ENCODE measurements at regions not wholly inside any gene's neighbourhood (a gene's known extent, or its start where the extent isn't known, plus 50 kb on each side); places are given as distances from the start of the nearest gene placed in this dataset.
"Not testable (repeated sequence)": the region's sequence is repeated elsewhere in the genome, so short reads cannot be mapped to it uniquely, and the experiment has no call there.

GRCh38 chr6:168376120-168376519, 56.5 kb upstream of the DACT2 start:
- FAIRE-seq (no peak), DNase-seq (ENCODE audit: insufficient read length, low spot score) (no peak)
- TF ChIP-seq PAX5 (IDR thresholded peaks at IDR 0.05; ENCODE audit: insufficient read depth, low read length, severe bottlenecking), result no peak
- no peak for TF ChIP-seq TAF1 (IDR thresholded peaks at IDR 0.05; ENCODE audit: low read depth, low read length)
- no peak for TF ChIP-seq POLR2AphosphoS5 (IDR thresholded peaks at IDR 0.05; ENCODE audit: low read depth, low read length)
- TF ChIP-seq POLR2A (IDR thresholded peaks at IDR 0.05; ENCODE audit: low read depth, low read length), result no peak
- no peak for TF ChIP-seq SPI1 (IDR thresholded peaks at IDR 0.05; ENCODE audit: low read depth, low read length)
- no peak for TF ChIP-seq POU2F2 (IDR thresholded peaks at IDR 0.05; ENCODE audit: low read depth, low read length)

- FAIRE-seq (no peak), DNase-seq (ENCODE audit: insufficient read length, low spot score) (no peak)
- TF ChIP-seq POLR2AphosphoS5 (IDR thresholded peaks at IDR 0.05; ENCODE audit: low read depth, low read length) (no peak), POU2F2 (IDR thresholded peaks at IDR 0.05; ENCODE audit: low read depth, low read length) (no peak), SPI1 (IDR thresholded peaks at IDR 0.05; ENCODE audit: low read depth, low read length) (no peak), POLR2A (IDR thresholded peaks at IDR 0.05; ENCODE audit: low read depth, low read length) (no peak), TAF1 (IDR thresholded peaks at IDR 0.05; ENCODE audit: low read depth, low read length) (no peak), PAX5 (IDR thresholded peaks at IDR 0.05; ENCODE audit: insufficient read depth, low read length, severe bottlenecking) (no peak)
These were observed 57.4 kb upstream of the DACT2 start for GRCh38 chr6:168376811-168377483.

- FAIRE-seq, result no peak
- DNase-seq (ENCODE audit: insufficient read length, low spot score), result no peak
- TF ChIP-seq SPI1 (IDR thresholded peaks at IDR 0.05; ENCODE audit: low read depth, low read length) (no peak), POU2F2 (IDR thresholded peaks at IDR 0.05; ENCODE audit: low read depth, low read length) (no peak), PAX5 (IDR thresholded peaks at IDR 0.05; ENCODE audit: insufficient read depth, low read length, severe bottlenecking) (no peak), TAF1 (IDR thresholded peaks at IDR 0.05; ENCODE audit: low read depth, low read length) (no peak)
These were observed 57.9 kb upstream of the DACT2 start for GRCh38 chr6:168377484-168377855.

- TF ChIP-seq PAX5 (IDR thresholded peaks at IDR 0.05; ENCODE audit: insufficient read depth, low read length, severe bottlenecking), result no peak
- TF ChIP-seq POLR2A (IDR thresholded peaks at IDR 0.05; ENCODE audit: low read depth, low read length), result no peak
- TF ChIP-seq SPI1 (IDR thresholded peaks at IDR 0.05; ENCODE audit: low read depth, low read length), result no peak
- TF ChIP-seq POU2F2 (IDR thresholded peaks at IDR 0.05; ENCODE audit: low read depth, low read length), result no peak
- no peak for TF ChIP-seq POLR2AphosphoS5 (IDR thresholded peaks at IDR 0.05; ENCODE audit: low read depth, low read length)
- TF ChIP-seq TAF1 (IDR thresholded peaks at IDR 0.05; ENCODE audit: low read depth, low read length), result no peak
- no peak for DNase-seq (ENCODE audit: insufficient read length, low spot score)
- FAIRE-seq, result no peak
These were observed 58.6 kb upstream of the DACT2 start for GRCh38 chr6:168377856-168378832.

GRCh38 chr6:168379579-168379978, 60.0 kb upstream of the DACT2 start:
- not testable (repeated sequence) for DNase-seq (ENCODE audit: insufficient read length, low spot score); FAIRE-seq

GRCh38 chr6:168380166-168380955, 60.6 kb upstream of the SMOC2 start:
- not testable (repeated sequence) for DNase-seq (ENCODE audit: insufficient read length, low spot score)
- FAIRE-seq, result peak; percentile 66

- TF ChIP-seq POLR2A (IDR thresholded peaks at IDR 0.05; ENCODE audit: low read depth, low read length) (no peak), PAX5 (IDR thresholded peaks at IDR 0.05; ENCODE audit: insufficient read depth, low read length, severe bottlenecking) (no peak), SPI1 (IDR thresholded peaks at IDR 0.05; ENCODE audit: low read depth, low read length) (no peak), TAF1 (IDR thresholded peaks at IDR 0.05; ENCODE audit: low read depth, low read length) (no peak), POLR2AphosphoS5 (IDR thresholded peaks at IDR 0.05; ENCODE audit: low read depth, low read length) (no peak), POU2F2 (IDR thresholded peaks at IDR 0.05; ENCODE audit: low read depth, low read length) (no peak)
- no peak for DNase-seq (ENCODE audit: insufficient read length, low spot score)
- FAIRE-seq, result no peak
These were observed 59.9 kb upstream of the SMOC2 start for GRCh38 chr6:168380956-168381605.

- FAIRE-seq, result no peak
- TF ChIP-seq POU2F2 (IDR thresholded peaks at IDR 0.05; ENCODE audit: low read depth, low read length), result no peak
- DNase-seq (ENCODE audit: insufficient read length, low spot score), result no peak
These were observed 59.1 kb upstream of the SMOC2 start for GRCh38 chr6:168381726-168382458.
